Epithelial cell of esophagus (primary cell): ENCODE measurements at regions not wholly inside any gene's neighbourhood (a gene's known extent, or its start where the extent isn't known, plus 50 kb on each side); places are given as distances from the start of the nearest gene placed in this dataset.

Source experiments
- DNase-seq: peaks from one replicate; pipeline ENCODE4 v3.0.0; 2010; ENCODE audit warnings: low read depth
- H3K4me3 ChIP-seq: 2 replicates; pipeline ENCODE4 v1.5.1; 2011; ENCODE audit warnings: mild to moderate bottlenecking, low read length, control low read depth
- CTCF ChIP-seq: IDR thresholded peaks from 2 replicates; pipeline ENCODE4 v1.5.1; 2011; ENCODE audit warnings: low read depth, mild to moderate bottlenecking, low read length, control low read depth, inconsistent platforms; ENCODE audit not compliant: insufficient read depth; ENCODE audit errors: missing control alignments

DNA sequence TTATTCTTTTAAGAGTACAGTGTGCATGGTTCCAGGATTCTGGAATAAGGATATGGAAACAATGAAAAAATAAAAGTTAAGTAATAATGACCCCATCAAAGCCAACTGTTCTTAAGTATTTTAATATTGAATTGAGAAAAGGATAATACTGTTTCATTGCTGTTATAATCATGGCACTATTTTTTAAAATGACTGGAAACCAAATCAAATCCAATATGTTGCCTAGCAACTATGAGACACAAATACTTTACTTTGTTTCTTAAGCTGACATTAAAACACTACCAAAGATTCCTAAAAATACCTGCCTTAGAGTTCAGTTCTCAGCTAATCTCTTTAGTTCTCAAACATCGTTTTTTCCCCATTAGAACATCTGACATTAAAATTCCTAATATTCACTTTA is 66.4 kb upstream of the OTOGL start:
- DNase-seq: no peak
- no peak for TF ChIP-seq CTCF
- H3K4me3 ChIP-seq: no peak overlapping the region

DNA sequence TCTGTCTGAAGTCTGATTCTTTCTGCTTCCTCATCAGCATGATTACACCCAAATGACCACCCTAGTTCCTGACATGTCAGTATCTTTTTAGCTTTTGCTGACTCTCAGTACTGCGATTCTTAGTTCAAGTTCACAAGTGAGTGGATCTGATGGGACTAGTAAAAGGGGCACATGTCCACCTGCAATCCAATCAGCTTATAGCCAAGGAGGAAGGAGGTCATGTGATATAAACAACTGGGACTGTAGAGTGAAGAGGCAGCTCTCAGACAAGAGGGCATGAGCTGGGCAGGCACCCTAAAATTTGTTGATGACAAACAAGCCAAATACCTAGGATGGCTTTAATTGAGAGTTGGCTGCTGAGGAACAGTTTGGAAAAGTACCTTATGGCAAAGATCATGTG is 68.1 kb upstream of the OTOGL start:
- DNase-seq: no peak
- TF ChIP-seq CTCF: no peak
- H3K4me3 ChIP-seq: no peak overlapping the region

- no peak overlapping the region for H3K4me3 ChIP-seq
- no peak for TF ChIP-seq CTCF
- DNase-seq: no peak
These were observed 73.7 kb upstream of the OTOGL start for GRCh38 chr12:80025638-80026037.

DNA sequence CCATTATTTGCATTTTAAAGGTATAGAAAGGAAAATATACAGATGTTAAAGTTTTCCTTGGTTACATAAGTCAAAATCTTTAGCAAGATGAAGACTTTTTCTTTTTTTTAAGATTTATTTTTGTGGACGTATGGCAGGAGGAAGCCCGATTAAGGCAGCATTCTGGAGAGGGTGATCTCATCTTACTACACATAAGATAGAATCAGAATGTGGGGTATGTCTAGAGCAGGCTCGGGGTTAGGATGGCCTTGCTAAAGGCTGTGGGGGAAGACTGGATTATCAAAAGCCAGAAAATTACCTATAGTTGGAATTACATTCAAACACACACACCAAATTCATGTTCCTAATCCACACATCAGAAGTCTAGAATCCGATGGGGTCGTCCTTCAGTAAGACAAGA is 79.6 kb upstream of the OTOGL start:
- no peak overlapping the region for H3K4me3 ChIP-seq
- TF ChIP-seq CTCF: no peak
- no peak for DNase-seq

GRCh38 chr12:80018119-80018518 is 81.2 kb upstream of the OTOGL start:
- DNase-seq: no peak
- no peak overlapping the region for H3K4me3 ChIP-seq
- TF ChIP-seq CTCF: no peak

- no peak for DNase-seq
- no peak overlapping the region for H3K4me3 ChIP-seq
- no peak for TF ChIP-seq CTCF
These were observed 82.0 kb upstream of the OTOGL start for GRCh38 chr12:80017261-80017870.

- no peak for DNase-seq
- H3K4me3 ChIP-seq: no peak overlapping the region
- TF ChIP-seq CTCF: no peak
These were observed 81.8 kb upstream of the PPP1R12A start for GRCh38 chr12:80016684-80017083.
